ENCODE measurements at regions not wholly inside any gene's neighbourhood (a gene's known extent, or its start where the extent isn't known, plus 50 kb on each side); places are given as distances from the start of the nearest gene placed in this dataset.

GRCh38 chr14:85417396-85417795 lies 112.5 kb upstream of the FLRT2 start:
- no peak overlapping the region for H3K27ac ChIP-seq
- TF ChIP-seq, protein P1, sequence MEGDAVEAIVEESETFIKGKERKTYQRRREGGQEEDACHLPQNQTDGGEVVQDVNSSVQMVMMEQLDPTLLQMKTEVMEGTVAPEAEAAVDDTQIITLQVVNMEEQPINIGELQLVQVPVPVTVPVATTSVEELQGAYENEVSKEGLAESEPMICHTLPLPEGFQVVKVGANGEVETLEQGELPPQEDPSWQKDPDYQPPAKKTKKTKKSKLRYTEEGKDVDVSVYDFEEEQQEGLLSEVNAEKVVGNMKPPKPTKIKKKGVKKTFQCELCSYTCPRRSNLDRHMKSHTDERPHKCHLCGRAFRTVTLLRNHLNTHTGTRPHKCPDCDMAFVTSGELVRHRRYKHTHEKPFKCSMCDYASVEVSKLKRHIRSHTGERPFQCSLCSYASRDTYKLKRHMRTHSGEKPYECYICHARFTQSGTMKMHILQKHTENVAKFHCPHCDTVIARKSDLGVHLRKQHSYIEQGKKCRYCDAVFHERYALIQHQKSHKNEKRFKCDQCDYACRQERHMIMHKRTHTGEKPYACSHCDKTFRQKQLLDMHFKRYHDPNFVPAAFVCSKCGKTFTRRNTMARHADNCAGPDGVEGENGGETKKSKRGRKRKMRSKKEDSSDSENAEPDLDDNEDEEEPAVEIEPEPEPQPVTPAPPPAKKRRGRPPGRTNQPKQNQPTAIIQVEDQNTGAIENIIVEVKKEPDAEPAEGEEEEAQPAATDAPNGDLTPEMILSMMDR (IDR thresholded peaks at IDR 0.05): no peak
- no peak for TF ChIP-seq ZFX (IDR thresholded peaks at IDR 0.05; ENCODE audit: borderline replicate concordance)

GRCh38 chr14:85418721-85419120 lies 111.2 kb upstream of the FLRT2 start:
- TF ChIP-seq, protein P1 (IDR thresholded peaks at IDR 0.05): no peak
- TF ChIP-seq ZFX (IDR thresholded peaks at IDR 0.05; ENCODE audit: borderline replicate concordance): no peak
- H3K27ac ChIP-seq: no peak overlapping the region

- no peak overlapping the region for H3K27ac ChIP-seq
- no peak for TF ChIP-seq ZFX (IDR thresholded peaks at IDR 0.05; ENCODE audit: borderline replicate concordance)
- TF ChIP-seq, protein P1 (IDR thresholded peaks at IDR 0.05): no peak
Observed at GRCh38 chr14:85420278-85420677, 109.7 kb upstream of the FLRT2 start.

- TF ChIP-seq, protein P1 (IDR thresholded peaks at IDR 0.05): no peak
- TF ChIP-seq ZFX (IDR thresholded peaks at IDR 0.05; ENCODE audit: borderline replicate concordance): no peak
- no peak overlapping the region for H3K27ac ChIP-seq
Observed at GRCh38 chr14:85420707-85421106, 109.2 kb upstream of the FLRT2 start.

- TF ChIP-seq, protein P1 (IDR thresholded peaks at IDR 0.05): no peak
- TF ChIP-seq ZFX (IDR thresholded peaks at IDR 0.05; ENCODE audit: borderline replicate concordance): no peak
- no peak overlapping the region for H3K27ac ChIP-seq
Observed at GRCh38 chr14:85421186-85421877, 108.6 kb upstream of the FLRT2 start.

GRCh38 chr14:85423889-85424288 lies 106.1 kb upstream of the FLRT2 start:
- H3K27ac ChIP-seq: no peak overlapping the region
- TF ChIP-seq, protein P1 (IDR thresholded peaks at IDR 0.05): no peak
- no peak for TF ChIP-seq ZFX (IDR thresholded peaks at IDR 0.05; ENCODE audit: borderline replicate concordance)

DNA sequence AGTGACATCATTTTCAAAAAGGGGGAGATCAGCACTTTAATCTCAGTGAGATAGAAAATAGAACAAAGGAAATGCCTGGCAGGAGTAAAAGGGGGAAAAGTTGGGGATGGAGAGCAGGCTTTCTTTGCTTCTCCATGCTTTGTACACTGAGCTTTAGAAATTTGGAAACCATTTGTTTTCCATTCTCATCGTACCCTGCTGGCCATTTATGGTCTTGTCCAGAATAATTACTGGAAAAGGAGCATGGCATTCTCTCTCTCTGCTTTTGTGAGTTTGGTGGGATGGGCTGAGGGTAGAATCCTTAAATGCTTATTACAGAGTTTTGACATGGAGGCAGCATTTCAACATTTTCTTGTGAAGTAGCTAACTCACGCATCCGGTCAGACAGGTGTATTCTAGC lies 104.4 kb upstream of the FLRT2 start:
- TF ChIP-seq ZFX (IDR thresholded peaks at IDR 0.05; ENCODE audit: borderline replicate concordance): no peak
- TF ChIP-seq, protein P1 (IDR thresholded peaks at IDR 0.05): no peak

More for the DNA sequence above, 104.4 kb upstream of the FLRT2 start:
- H3K27ac ChIP-seq: no peak overlapping the region

Measured in 22Rv1 (cell line).